ENCODE measurements at regions not wholly inside any gene's neighbourhood (a gene's known extent, or its start where the extent isn't known, plus 50 kb on each side); places are given as distances from the start of the nearest gene placed in this dataset.

GRCh38 chr16:7088711-7089110 lies 243.9 kb upstream of the RBFOX1 start:
- Histone ChIP-seq H3K9me2 (replicated peaks; ENCODE audit: insufficient read depth, low read length) (no peaks in the 10 kb centered on the region; the same call in 1 of the 2 replicates), H3K36me3 (ENCODE audit: insufficient read depth, low read length) (no peaks in the 10 kb centered on the region), H3K4me2 (ENCODE audit: low read depth, low read length, poor library complexity, severe bottlenecking) (no peak overlapping the region), H3K27me3 (ENCODE audit: low read length) (no peaks in the 10 kb centered on the region), H2AFZ (ENCODE audit: low read length) (no peak overlapping the region), H3K4me3 (ENCODE audit: low read length) (no peak overlapping the region), H4K20me1 (ENCODE audit: insufficient read depth, low read depth, low read length) (no peaks in the 10 kb centered on the region), H3K9me3 (ENCODE audit: low read length) (peaks cover 7% of the 10 kb centered on the region; the same call in 1 of the 2 replicates), H3K79me2 (ENCODE audit: low read length) (no peaks in the 10 kb centered on the region), H3K4me1 (ENCODE audit: low read length) (no peaks in the 10 kb centered on the region), H3K9ac (ENCODE audit: low read length) (no peak overlapping the region), H3K27ac (ENCODE audit: low read length) (no peak overlapping the region)
- DNase-seq: no peak

DNA sequence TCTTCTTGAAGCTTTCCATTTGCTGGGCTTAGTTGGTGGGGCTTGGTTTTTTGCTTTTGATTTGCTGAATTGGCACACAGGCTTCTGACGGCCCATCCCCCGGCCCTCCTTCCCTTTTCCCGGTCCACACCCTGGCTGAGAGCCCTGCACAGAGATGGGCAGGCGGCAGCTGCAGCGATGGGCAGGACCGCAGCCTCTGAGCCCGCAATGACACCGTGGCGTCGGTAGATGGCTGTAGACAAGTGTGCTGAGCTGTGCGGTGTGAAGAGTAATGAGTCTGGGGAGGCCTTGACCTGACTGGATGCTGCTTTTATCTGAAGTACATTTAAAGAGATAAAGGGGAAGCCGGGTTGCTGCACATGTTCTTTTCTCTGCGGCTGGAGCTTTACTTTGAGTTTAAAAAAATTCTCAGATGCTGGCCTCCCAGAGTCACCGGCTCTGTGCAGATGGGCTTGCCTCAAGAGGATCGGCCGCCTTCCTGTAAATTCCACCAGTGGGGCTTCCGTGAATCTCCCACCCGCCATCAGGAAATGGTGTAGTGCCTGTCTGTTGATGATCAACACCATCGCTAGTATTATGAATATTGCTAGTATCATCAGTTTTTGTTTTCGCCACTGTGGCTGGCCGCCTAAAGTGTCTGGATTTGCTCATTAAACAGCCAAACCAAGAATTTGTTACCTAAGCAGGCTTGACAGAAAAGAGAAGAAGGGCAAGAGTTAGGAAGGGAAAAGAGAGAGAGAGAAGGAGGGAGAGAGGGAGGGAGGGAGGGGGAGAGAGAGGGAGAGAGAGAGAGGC lies 245.6 kb upstream of the RBFOX1 start:
- DNase-seq: no peak
- Histone ChIP-seq H3K9me3 (ENCODE audit: low read length) (peaks cover 3% of the 10 kb centered on the region; the same call in 1 of the 2 replicates), H3K4me3 (ENCODE audit: low read length) (no peak overlapping the region), H3K4me1 (ENCODE audit: low read length) (no peaks in the 10 kb centered on the region), H3K79me2 (ENCODE audit: low read length) (no peaks in the 10 kb centered on the region), H3K4me2 (ENCODE audit: low read depth, low read length, poor library complexity, severe bottlenecking) (no peak overlapping the region), H3K36me3 (ENCODE audit: insufficient read depth, low read length) (no peaks in the 10 kb centered on the region), H3K9ac (ENCODE audit: low read length) (no peak overlapping the region), H3K27ac (ENCODE audit: low read length) (no peak overlapping the region), H2AFZ (ENCODE audit: low read length) (no peak overlapping the region), H4K20me1 (ENCODE audit: insufficient read depth, low read depth, low read length) (no peaks in the 10 kb centered on the region), H3K9me2 (replicated peaks; ENCODE audit: insufficient read depth, low read length) (no peaks in the 10 kb centered on the region; the same call in 1 of the 2 replicates), H3K27me3 (ENCODE audit: low read length) (no peaks in the 10 kb centered on the region)

- Histone ChIP-seq H3K4me1 (ENCODE audit: low read length) (no peaks in the 10 kb centered on the region), H2AFZ (ENCODE audit: low read length) (no peak overlapping the region), H3K36me3 (ENCODE audit: insufficient read depth, low read length) (no peaks in the 10 kb centered on the region), H3K9me2 (replicated peaks; ENCODE audit: insufficient read depth, low read length) (no peaks in the 10 kb centered on the region), H3K79me2 (ENCODE audit: low read length) (no peaks in the 10 kb centered on the region), H3K9me3 (ENCODE audit: low read length) (peaks cover 3% of the 10 kb centered on the region; the same call in 1 of the 2 replicates), H3K27me3 (ENCODE audit: low read length) (no peaks in the 10 kb centered on the region), H3K27ac (ENCODE audit: low read length) (no peak overlapping the region), H3K9ac (ENCODE audit: low read length) (no peak overlapping the region), H3K4me3 (ENCODE audit: low read length) (no peak overlapping the region), H4K20me1 (ENCODE audit: insufficient read depth, low read depth, low read length) (no peaks in the 10 kb centered on the region), H3K4me2 (ENCODE audit: low read depth, low read length, poor library complexity, severe bottlenecking) (no peak overlapping the region)
- DNase-seq: no peak
Measured at GRCh38 chr16:7085776-7086175, 246.9 kb upstream of the RBFOX1 start.

GRCh38 chr16:7083096-7083495 lies 249.5 kb upstream of the RBFOX1 start:
- H3K4me2 ChIP-seq (ENCODE audit: low read depth, low read length, poor library complexity, severe bottlenecking): no peak overlapping the region

GRCh38 chr16:7077636-7078035 lies 255.0 kb upstream of the RBFOX1 start:
- Histone ChIP-seq H3K4me1 (ENCODE audit: low read length) (no peaks in the 10 kb centered on the region), H3K36me3 (ENCODE audit: insufficient read depth, low read length) (no peaks in the 10 kb centered on the region), H3K4me3 (ENCODE audit: low read length) (no peak overlapping the region), H3K9me3 (ENCODE audit: low read length) (peaks cover 23% of the 10 kb centered on the region), H3K4me2 (ENCODE audit: low read depth, low read length, poor library complexity, severe bottlenecking) (no peak overlapping the region), H3K9ac (ENCODE audit: low read length) (no peak overlapping the region), H3K9me2 (replicated peaks; ENCODE audit: insufficient read depth, low read length) (no peaks in the 10 kb centered on the region), H3K27me3 (ENCODE audit: low read length) (no peaks in the 10 kb centered on the region), H4K20me1 (ENCODE audit: insufficient read depth, low read depth, low read length) (no peaks in the 10 kb centered on the region), H3K27ac (ENCODE audit: low read length) (no peak overlapping the region), H3K79me2 (ENCODE audit: low read length) (no peaks in the 10 kb centered on the region), H2AFZ (ENCODE audit: low read length) (no peak overlapping the region)
- no peak for DNase-seq

More at GRCh38 chr16:7083096-7083495, 249.5 kb upstream of the RBFOX1 start:
- Histone ChIP-seq H3K9me2 (replicated peaks; ENCODE audit: insufficient read depth, low read length) (no peaks in the 10 kb centered on the region), H3K79me2 (ENCODE audit: low read length) (no peaks in the 10 kb centered on the region), H3K9ac (ENCODE audit: low read length) (no peak overlapping the region), H3K36me3 (ENCODE audit: insufficient read depth, low read length) (no peaks in the 10 kb centered on the region), H4K20me1 (ENCODE audit: insufficient read depth, low read depth, low read length) (no peaks in the 10 kb centered on the region), H3K27me3 (ENCODE audit: low read length) (no peaks in the 10 kb centered on the region), H2AFZ (ENCODE audit: low read length) (no peak overlapping the region), H3K4me3 (ENCODE audit: low read length) (no peak overlapping the region), H3K9me3 (ENCODE audit: low read length) (peaks cover 8% of the 10 kb centered on the region), H3K4me1 (ENCODE audit: low read length) (no peaks in the 10 kb centered on the region), H3K27ac (ENCODE audit: low read length) (no peak overlapping the region)
- DNase-seq: no peak

- no peaks in the 10 kb centered on the region for H3K4me1 ChIP-seq (ENCODE audit: low read length)
- no peaks in the 10 kb centered on the region for H4K20me1 ChIP-seq (ENCODE audit: insufficient read depth, low read depth, low read length)
- no peaks in the 10 kb centered on the region for H3K27me3 ChIP-seq (ENCODE audit: low read length)
- no peaks in the 10 kb centered on the region for H3K9me2 ChIP-seq (replicated peaks; ENCODE audit: insufficient read depth, low read length)
- H3K4me2 ChIP-seq (ENCODE audit: low read depth, low read length, poor library complexity, severe bottlenecking): no peak overlapping the region
- no peaks in the 10 kb centered on the region for H3K36me3 ChIP-seq (ENCODE audit: insufficient read depth, low read length)
- no peaks in the 10 kb centered on the region for H3K79me2 ChIP-seq (ENCODE audit: low read length)
- H3K4me3 ChIP-seq (ENCODE audit: low read length): no peak overlapping the region
- no peak for DNase-seq
- no peak overlapping the region for H3K27ac ChIP-seq (ENCODE audit: low read length)
- no peak overlapping the region for H3K9ac ChIP-seq (ENCODE audit: low read length)
- H3K9me3 ChIP-seq (ENCODE audit: low read length): peaks cover 28% of the 10 kb centered on the region
- H2AFZ ChIP-seq (ENCODE audit: low read length): no peak overlapping the region
Measured at GRCh38 chr16:7074715-7075114, 257.9 kb upstream of the RBFOX1 start.

DNA sequence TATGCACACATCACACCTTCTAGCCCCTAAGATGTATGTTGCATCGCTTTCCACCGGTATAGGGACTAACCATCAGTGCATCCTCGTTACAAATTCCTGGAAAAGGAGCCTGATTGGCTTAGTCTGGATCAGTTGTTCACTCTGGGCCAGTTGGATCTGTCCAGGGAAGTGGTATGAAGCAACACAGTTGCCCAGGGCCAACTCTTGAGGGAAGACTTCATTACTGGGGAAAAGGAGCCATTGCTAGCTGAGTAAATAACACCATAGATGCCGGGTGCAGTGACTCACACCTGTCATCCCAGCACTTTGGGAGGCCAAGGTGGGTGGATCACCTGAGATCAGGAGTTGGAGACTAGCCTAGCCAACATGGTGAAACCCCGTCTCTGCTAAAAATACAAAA lies 275.2 kb upstream of the RBFOX1 start:
- no peaks in the 10 kb centered on the region for H3K27me3 ChIP-seq (ENCODE audit: low read length)
- H3K27ac ChIP-seq (ENCODE audit: low read length): no peak overlapping the region
- no peak overlapping the region for H3K4me2 ChIP-seq (ENCODE audit: low read depth, low read length, poor library complexity, severe bottlenecking)
- no peaks in the 10 kb centered on the region for H3K79me2 ChIP-seq (ENCODE audit: low read length)
- no peak overlapping the region for H3K4me3 ChIP-seq (ENCODE audit: low read length)
- H4K20me1 ChIP-seq (ENCODE audit: insufficient read depth, low read depth, low read length): no peaks in the 10 kb centered on the region
- no peaks in the 10 kb centered on the region for H3K4me1 ChIP-seq (ENCODE audit: low read length)
- peaks cover 25% of the 10 kb centered on the region for H3K9me3 ChIP-seq (ENCODE audit: low read length)
- H3K9ac ChIP-seq (ENCODE audit: low read length): no peak overlapping the region
- DNase-seq: no peak
- H3K9me2 ChIP-seq (replicated peaks; ENCODE audit: insufficient read depth, low read length): no peaks in the 10 kb centered on the region
- H3K36me3 ChIP-seq (ENCODE audit: insufficient read depth, low read length): no peaks in the 10 kb centered on the region
- H2AFZ ChIP-seq (ENCODE audit: low read length): no peak overlapping the region

DNA sequence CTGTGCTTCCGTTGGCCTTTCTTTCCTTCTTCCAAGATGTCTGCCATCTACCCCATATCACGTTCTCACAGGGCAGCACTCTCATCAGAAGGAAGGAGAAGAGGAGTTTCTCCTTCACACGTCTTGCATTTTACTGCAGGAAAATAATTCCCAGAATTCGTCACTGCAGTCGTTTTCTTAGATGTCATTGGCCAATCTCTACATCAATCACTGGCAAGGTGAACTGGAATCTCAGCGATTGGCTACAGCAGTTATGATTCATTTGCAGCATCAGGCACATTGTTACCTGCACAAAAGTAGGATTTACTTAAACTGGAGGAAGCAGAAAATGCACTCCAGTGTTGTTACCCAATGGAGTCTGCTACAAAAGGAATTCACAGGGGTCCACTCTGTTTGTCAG lies 277.2 kb upstream of the RBFOX1 start:
- H4K20me1 ChIP-seq (ENCODE audit: insufficient read depth, low read depth, low read length): no peaks in the 10 kb centered on the region
- no peak overlapping the region for H3K9ac ChIP-seq (ENCODE audit: low read length)
- no peak overlapping the region for H2AFZ ChIP-seq (ENCODE audit: low read length)
- no peaks in the 10 kb centered on the region for H3K36me3 ChIP-seq (ENCODE audit: insufficient read depth, low read length)
- no peak overlapping the region for H3K4me2 ChIP-seq (ENCODE audit: low read depth, low read length, poor library complexity, severe bottlenecking)
- DNase-seq: no peak
- no peaks in the 10 kb centered on the region for H3K9me2 ChIP-seq (replicated peaks; ENCODE audit: insufficient read depth, low read length)
- H3K27ac ChIP-seq (ENCODE audit: low read length): no peak overlapping the region
- H3K4me3 ChIP-seq (ENCODE audit: low read length): no peak overlapping the region
- no peaks in the 10 kb centered on the region for H3K27me3 ChIP-seq (ENCODE audit: low read length)
- H3K79me2 ChIP-seq (ENCODE audit: low read length): no peaks in the 10 kb centered on the region
- no peaks in the 10 kb centered on the region for H3K4me1 ChIP-seq (ENCODE audit: low read length)
- peaks cover 18% of the 10 kb centered on the region for H3K9me3 ChIP-seq (ENCODE audit: low read length)

All from Karpas-422 (cell line).